HG03442 (cell line): ENCODE measurements at regions not wholly inside any gene's neighbourhood (a gene's known extent, or its start where the extent isn't known, plus 50 kb on each side); places are given as distances from the start of the nearest gene placed in this dataset.
A peak's percentile ranks its signal among the peaks of the same experiment; 100 is the strongest.

Experiments used
- ATAC-seq: cut with Tn5 transposase; IDR thresholded peaks from one replicate; pipeline ENCODE4 v1.9.1; 2021; ENCODE audit warnings: mild to moderate bottlenecking, moderate library complexity; ENCODE audit not compliant: unreplicated experiment

- ATAC-seq, result no peak
Measured at GRCh38 chr11:128198216-128198772, 389.1 kb downstream of the ETS1 start.

- ATAC-seq, result no peak
Measured at GRCh38 chr11:128196235-128196634, 391.1 kb downstream of the ETS1 start.

- ATAC-seq, result no peak
Measured at GRCh38 chr11:128195756-128196155, 391.6 kb downstream of the ETS1 start.

GRCh38 chr11:128195057-128195751, 392.2 kb downstream of the ETS1 start:
- no peak for ATAC-seq

- ATAC-seq, result no peak
Measured at GRCh38 chr11:128194216-128194615, 393.1 kb downstream of the ETS1 start.

GRCh38 chr11:128193615-128194014, 393.7 kb downstream of the ETS1 start:
- ATAC-seq, result no peak

GRCh38 chr11:128190312-128190711, 397.0 kb downstream of the ETS1 start:
- ATAC-seq, result no peak

- no peak for ATAC-seq
Measured at GRCh38 chr11:128189823-128190222, 397.5 kb downstream of the ETS1 start.

- no peak for ATAC-seq
Measured at GRCh38 chr11:128188346-128189004, 398.9 kb downstream of the ETS1 start.

- no peak for ATAC-seq
Measured at GRCh38 chr11:128187835-128188234, 399.5 kb downstream of the ETS1 start.

GRCh38 chr11:128187377-128187776, 400.0 kb downstream of the ETS1 start:
- no peak for ATAC-seq

- ATAC-seq, result no peak
Measured at GRCh38 chr11:128184981-128185380, 402.4 kb downstream of the ETS1 start.

GRCh38 chr11:128182844-128183243, 404.5 kb downstream of the ETS1 start:
- no peak for ATAC-seq

- ATAC-seq, result no peak
Measured at GRCh38 chr11:128181984-128182383, 405.4 kb downstream of the ETS1 start.

GRCh38 chr11:128181088-128181480, 406.3 kb downstream of the ETS1 start:
- ATAC-seq, result no peak

GRCh38 chr11:128180441-128181087, 406.8 kb downstream of the ETS1 start:
- ATAC-seq, result no peak

- ATAC-seq, result no peak
Measured at GRCh38 chr11:128179512-128179911, 407.8 kb downstream of the ETS1 start.

GRCh38 chr11:128179039-128179438, 408.3 kb downstream of the ETS1 start:
- ATAC-seq, result no peak

- ATAC-seq, result no peak
Measured at GRCh38 chr11:128174465-128175291, 412.7 kb downstream of the ETS1 start.

GRCh38 chr11:128172046-128172878, 415.1 kb downstream of the ETS1 start:
- ATAC-seq, result peak; percentile 75
